Right renal cortex interstitium (tissue), 3 donors: ENCODE measurements at regions not wholly inside any gene's neighbourhood (a gene's known extent, or its start where the extent isn't known, plus 50 kb on each side); places are given as distances from the start of the nearest gene placed in this dataset.
"Not testable (repeated sequence)": the region's sequence is repeated elsewhere in the genome, so short reads cannot be mapped to it uniquely, and the experiment has no call there.

Experiments used
- DNase-seq, 3 donors: peaks; one replicate each; pipeline ENCODE4 v3.0.0-alpha.2; 2013; ENCODE audit warnings: low read depth in 3 of 3, low spot score in 2 of 3

- DNase-seq: peak in 1 of 3 donors; percentile 21
These were observed 212.4 kb downstream of the RPIA start for GRCh38 chr2:88903749-88904353.

GRCh38 chr2:88913280-88913679 lies 221.8 kb downstream of the RPIA start:
- DNase-seq: no peak

GRCh38 chr2:88919087-88919738 lies 227.7 kb downstream of the RPIA start:
- no peak for DNase-seq

- not testable (repeated sequence) for DNase-seq
These were observed 228.9 kb downstream of the RPIA start for GRCh38 chr2:88920399-88920798.

- DNase-seq: no peak
These were observed 233.1 kb downstream of the RPIA start for GRCh38 chr2:88924533-88924932.

DNA sequence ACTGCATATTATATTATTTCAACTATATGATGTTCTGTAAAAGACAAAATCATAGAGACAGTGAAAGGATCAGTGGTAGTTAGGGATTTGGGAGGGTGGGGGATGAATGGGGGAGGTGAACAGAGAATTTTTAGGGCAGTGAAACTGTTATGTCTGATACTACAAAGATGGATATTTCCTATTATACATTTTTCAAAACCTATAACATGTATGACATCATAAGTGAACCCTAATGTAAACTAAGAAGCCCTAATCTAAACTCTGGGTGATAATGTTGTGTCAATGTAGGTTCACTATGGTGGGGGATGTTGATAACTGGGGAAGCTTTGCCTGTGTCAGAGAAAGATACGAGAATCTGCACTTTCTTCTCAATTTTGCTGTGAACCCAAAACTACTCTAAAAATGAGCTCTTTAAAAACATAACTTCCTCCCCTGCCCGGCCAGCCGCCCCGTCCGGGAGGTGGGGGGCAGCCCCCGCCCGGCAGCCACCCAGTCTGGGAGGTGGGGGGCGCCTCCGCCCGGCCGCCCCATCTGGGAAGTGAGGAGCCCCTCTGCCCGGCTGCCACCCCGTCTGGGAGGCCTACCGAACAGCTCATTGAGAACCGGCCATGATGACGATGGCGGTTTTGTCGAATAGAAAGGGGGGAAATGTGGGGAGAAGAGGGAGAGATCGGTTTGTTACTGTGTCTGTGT lies 234.4 kb downstream of the RPIA start:
- DNase-seq: no peak

- no peak for DNase-seq
These were observed 235.7 kb downstream of the RPIA start for GRCh38 chr2:88927128-88927527.

DNA sequence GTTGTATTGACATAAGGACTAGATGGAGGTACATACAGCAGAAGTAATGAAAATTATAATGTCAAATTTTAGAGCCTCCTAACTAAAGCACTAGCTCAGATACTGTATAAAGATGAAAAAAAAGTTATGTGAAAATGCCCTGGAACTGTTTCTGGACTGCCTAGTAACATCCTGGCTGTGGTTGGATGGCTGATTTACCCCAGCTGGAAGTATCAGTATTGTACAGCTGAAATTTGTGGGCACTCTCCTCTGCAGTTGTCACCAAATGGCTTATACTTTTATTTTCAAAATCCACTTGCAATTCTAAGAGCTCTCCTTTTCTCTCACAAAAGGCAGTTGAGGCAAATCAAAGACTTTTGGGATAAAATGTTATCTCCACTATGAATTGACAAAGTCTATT lies 239.2 kb downstream of the RPIA start:
- DNase-seq: no peak

- DNase-seq: no peak
These were observed 241.2 kb downstream of the RPIA start for GRCh38 chr2:88932686-88933085.

DNA sequence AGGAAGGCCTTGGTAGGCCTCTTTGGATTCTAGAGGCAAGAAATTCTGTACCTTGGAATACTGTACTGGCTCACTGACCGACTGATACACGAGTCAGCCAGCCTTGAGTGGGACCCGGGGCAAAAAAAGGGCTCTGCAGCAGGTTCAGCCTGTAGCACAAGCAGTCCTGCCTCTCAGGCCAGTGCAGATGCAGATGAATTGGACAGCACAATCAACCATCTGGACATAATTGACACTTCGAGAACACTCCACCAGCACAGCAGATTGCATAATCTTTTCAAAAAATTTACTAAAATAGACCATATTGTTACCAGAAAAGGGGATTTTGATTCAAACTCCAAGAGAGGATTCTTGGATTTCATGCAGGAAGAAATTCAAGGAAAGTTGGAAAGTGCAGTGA lies 241.6 kb downstream of the RPIA start:
- no peak for DNase-seq

DNA sequence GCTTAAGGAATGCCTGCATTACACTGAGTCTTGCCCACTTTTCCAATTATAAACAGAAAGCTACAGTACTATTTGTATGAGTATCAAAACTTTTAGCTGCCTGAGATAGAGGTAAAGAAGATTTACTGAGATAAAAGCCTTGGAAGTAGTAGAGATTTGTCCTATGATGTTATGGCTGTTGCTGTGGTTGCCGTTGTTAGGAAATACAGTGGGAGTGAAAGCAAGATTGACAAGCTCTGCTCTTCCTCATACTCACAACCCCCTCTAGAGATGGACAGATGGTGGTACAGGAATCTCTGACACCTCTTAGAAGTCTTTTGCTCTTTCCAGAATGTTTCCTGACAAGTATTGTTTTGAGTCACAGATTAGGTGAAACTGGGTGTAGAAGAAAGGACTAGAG lies 242.5 kb downstream of the RPIA start:
- DNase-seq: no peak

DNA sequence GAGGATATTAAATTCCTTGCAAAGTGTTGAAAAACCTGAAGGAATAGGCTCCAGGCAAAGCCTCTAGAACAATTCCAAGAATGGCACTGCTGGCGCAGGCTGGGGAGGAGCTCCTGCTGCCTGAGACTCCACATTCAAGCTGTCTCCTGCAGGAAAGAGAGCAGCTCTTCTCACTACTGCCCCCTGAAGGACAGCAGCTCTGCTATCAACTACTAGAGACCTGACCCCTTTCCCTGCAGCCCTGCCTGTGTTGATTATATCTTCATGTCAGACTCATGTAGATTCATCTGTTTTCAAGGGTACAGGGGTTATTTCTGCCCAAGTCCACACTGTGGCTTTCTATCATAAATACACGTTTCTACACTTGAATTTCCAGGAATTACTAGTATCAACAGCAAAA lies 249.7 kb downstream of the RPIA start:
- not testable (repeated sequence) for DNase-seq

- no peak for DNase-seq
These were observed 251.3 kb downstream of the RPIA start for GRCh38 chr2:88942798-88943197.

- DNase-seq: no peak
These were observed 257.9 kb downstream of the RPIA start for GRCh38 chr2:88949336-88949735.

- DNase-seq: no peak
These were observed 258.5 kb downstream of the RPIA start for GRCh38 chr2:88950010-88950409.

DNA sequence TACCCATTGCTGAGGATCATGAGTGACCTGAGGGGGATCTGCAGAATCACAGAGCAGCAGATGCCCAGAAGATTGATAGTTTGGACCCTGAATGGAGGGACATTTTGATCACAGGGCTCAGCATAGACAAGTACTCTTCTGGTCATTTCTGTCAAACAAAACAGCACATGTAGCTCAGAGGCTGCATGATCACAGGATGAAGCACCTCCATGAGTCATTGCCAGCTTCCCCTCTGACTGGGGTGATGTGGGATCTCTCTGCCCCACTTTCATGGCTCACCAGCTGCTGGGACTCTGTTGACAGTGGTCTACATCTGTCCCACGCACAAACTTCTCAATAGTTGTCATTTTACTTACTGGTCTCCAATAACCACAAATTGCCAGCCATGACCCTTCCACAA lies 264.1 kb downstream of the RPIA start:
- no peak for DNase-seq

DNA sequence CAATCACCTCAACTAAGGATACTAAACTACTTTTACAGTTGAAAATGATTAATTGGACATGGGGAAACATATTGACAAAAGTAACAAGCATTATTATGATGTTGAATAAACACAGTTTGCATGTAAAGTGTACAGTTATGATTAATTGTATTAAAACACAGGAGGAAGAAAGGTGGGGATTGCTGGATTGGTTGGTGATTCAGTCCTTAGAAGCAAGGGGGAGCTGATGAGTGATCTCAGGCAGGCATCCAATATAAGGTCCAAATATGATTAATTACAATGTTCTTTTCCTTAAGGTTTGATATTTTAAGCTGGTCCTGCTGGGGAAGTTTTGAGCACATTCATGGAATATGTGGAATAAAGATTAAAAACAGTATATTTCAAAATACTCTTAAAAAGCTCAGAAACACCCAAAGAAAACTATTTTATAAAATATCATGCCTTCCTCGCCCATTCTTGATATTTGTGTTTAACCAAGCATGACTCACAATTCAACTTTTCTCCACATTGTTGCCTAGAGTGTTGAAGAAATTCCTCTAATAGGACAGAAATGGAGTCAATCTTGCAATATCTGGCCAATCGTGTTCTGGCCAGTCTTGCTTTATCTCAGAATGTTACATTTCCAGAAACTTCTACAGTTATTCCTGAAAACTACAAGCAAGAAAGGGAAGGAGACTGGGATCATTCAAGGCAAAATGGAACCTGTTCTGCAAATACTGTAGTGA lies 268.2 kb downstream of the RPIA start:
- no peak for DNase-seq

GRCh38 chr2:88961323-88961722 lies 269.9 kb downstream of the RPIA start:
- DNase-seq: not testable (repeated sequence)

DNA sequence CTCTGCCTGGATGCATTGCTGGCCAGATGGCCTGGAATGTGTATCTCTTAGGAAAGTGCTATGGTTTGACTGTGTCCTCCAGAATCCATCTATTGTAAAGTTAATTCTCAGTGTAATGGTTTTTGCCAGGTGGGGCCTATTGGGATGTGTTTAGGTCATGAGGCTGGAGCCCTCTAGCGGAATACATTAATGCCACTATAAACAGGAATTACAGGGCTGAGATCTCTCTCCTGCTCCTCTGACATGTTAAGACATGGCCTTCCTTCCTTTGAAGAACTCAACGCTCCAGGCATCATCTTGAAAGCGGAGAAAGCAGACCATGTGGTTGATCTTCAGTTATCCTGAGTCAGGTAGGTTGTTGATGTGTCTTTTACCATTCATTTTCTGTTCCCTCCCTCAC lies 276.4 kb downstream of the RPIA start:
- no peak for DNase-seq

DNA sequence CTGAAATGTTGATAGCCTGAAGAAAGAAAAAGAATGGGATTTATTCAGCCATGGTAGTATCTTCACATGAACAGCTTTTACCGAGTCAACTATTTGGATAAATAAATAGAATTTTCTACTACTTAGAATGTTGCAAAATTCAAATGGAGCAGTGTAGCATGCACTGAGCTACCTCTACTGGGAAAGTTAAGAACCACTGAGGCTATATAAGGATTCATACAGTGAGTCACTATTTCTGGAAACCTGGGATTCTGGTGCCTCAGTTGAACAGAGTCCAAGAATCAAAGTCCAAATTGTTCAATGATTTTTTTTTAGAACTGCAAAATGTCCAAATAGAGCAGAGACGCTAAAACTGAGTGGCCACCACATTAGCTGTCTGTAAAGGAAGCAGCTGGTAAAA lies 286.5 kb downstream of the RPIA start:
- not testable (repeated sequence) for DNase-seq

DNA sequence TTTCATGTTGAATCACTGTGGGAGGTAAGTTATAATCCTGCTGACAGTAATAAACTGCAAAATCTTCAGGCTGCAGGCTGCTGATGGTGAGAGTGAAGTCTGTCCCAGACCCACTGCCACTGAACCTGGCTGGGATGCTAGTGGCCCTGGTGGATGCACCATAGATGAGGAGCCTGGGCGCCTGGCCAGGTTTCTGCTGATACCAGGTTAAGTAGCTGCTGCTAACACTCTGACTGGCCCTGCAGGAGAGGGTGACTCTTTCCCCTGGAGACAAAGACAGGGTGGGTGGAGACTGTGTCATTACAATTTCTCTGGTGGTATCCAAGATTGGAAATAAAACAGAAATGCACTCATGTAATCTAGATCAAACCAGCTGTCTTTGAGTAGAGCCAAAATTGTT lies 287.0 kb downstream of the RPIA start:
- DNase-seq: not testable (repeated sequence)
